H1 (cell line): ENCODE measurements at regions not wholly inside any gene's neighbourhood (a gene's known extent, or its start where the extent isn't known, plus 50 kb on each side); places are given as distances from the start of the nearest gene placed in this dataset.

Experiments
- CTCF ChIA-PET: fragments of 300-600 bp; sonication (Branson Sonifier 250); formaldehyde crosslinking; loops from one replicate; lab custom pipeline; 2021; ENCODE audit not compliant: partially characterized antibody; lab: Charles Lee
- POLR2A ChIA-PET: fragments of 300-600 bp; sonication (Branson Sonifier 250); formaldehyde crosslinking; loops from one replicate; lab custom pipeline; 2021; ENCODE audit warnings: inconsistent platforms; ENCODE audit not compliant: partially characterized antibody; lab: Charles Lee
- DNase-seq, 2 experiments: peaks; one replicate each; pipeline versions ENCODE4 v3.0.0 to v3.0.0-alpha.2; 2010 to 2022; ENCODE audit warnings: low spot score in 2 of 2, low read depth in 1 of 2, mixed read lengths in 1 of 2
- FAIRE-seq: peaks from 2 replicates; lab custom pipeline; 2011; peaks lifted over from hg19 to GRCh38; lab: Jason Lieb, UNC
- H2AFZ ChIP-seq: 2 replicates; pipeline ENCODE4 v1.8.1; 2012; ENCODE audit warnings: low read length, inconsistent platforms
- H2AK5ac ChIP-seq: 2 replicates; pipeline ENCODE4 v1.6.1; 2013; ENCODE audit warnings: low read depth, low read length
- H2BK120ac ChIP-seq: replicated peaks from 2 replicates; pipeline ENCODE3; 2013; ENCODE audit warnings: low read depth, low read length, inconsistent platforms
- H2BK12ac ChIP-seq: 2 replicates; pipeline ENCODE4 v1.6.1; 2013; ENCODE audit warnings: low read depth, low read length
- H2BK15ac ChIP-seq: 2 replicates; pipeline ENCODE4 v1.6.1; 2013; ENCODE audit warnings: low read length
- H2BK20ac ChIP-seq: 2 replicates; pipeline ENCODE4 v1.6.1; 2013; ENCODE audit warnings: low read length
- H2BK5ac ChIP-seq: 2 replicates; pipeline ENCODE4 v1.6.1; 2013; ENCODE audit warnings: low read depth, low read length
- H3K14ac ChIP-seq: 2 replicates; pipeline ENCODE4 v1.6.1; 2013; ENCODE audit warnings: inconsistent platforms; ENCODE audit not compliant: insufficient read length
- H3K18ac ChIP-seq: 2 replicates; pipeline ENCODE4 v1.6.1; 2013; ENCODE audit warnings: low read length; ENCODE audit errors: extremely low read depth
- H3K23ac ChIP-seq: 2 replicates; pipeline ENCODE4 v1.6.1; 2013; ENCODE audit warnings: inconsistent platforms; ENCODE audit not compliant: insufficient read length
- H3K23me2 ChIP-seq: 2 replicates; pipeline ENCODE4 v1.6.1; 2013; ENCODE audit warnings: low read depth, low read length
- H3K27ac ChIP-seq: 2 replicates; pipeline ENCODE4 v1.6.1; 2011; ENCODE audit warnings: low read depth, low read length, inconsistent platforms
- H3K27me3 ChIP-seq, 4 experiments: replicated peaks in 1 of 4; 1 replicate in 1 of 4; 2 replicates in 3 of 4; pipeline versions ENCODE4 v1.6.1 to v1.8.1; 2011 to 2013; ENCODE audit warnings: low read length in 3 of 4, mild to moderate bottlenecking in 3 of 4, inconsistent platforms in 2 of 4, mixed read lengths in 2 of 4, moderate library complexity in 1 of 4; ENCODE audit not compliant: control insufficient read depth in 3 of 4, insufficient read depth in 3 of 4; ENCODE audit errors: extremely low read depth in 1 of 4
- H3K36me3 ChIP-seq, 4 experiments: 2 replicates each; pipeline versions ENCODE4 v1.6.1 to v1.8.1; 2011 to 2013; ENCODE audit warnings: mild to moderate bottlenecking in 4 of 4, low read length in 3 of 4, moderate library complexity in 2 of 4, control low read depth in 1 of 4, inconsistent platforms in 1 of 4; ENCODE audit not compliant: insufficient read depth in 4 of 4, control insufficient read depth in 2 of 4
- H3K4ac ChIP-seq: replicated peaks from 2 replicates; pipeline ENCODE3; 2013; ENCODE audit warnings: low read length, low read depth, mixed read lengths, inconsistent platforms; ENCODE audit not compliant: insufficient read length
- H3K4me1 ChIP-seq, 4 experiments: replicated peaks in 1 of 4; 1 replicate in 1 of 4; 2 replicates in 3 of 4; pipeline versions ENCODE4 v1.6.1 to v1.8.1; 2011 to 2013; ENCODE audit warnings: low read length in 3 of 4, inconsistent platforms in 2 of 4, mixed read lengths in 1 of 4; ENCODE audit not compliant: insufficient read depth in 4 of 4, control insufficient read depth in 3 of 4
- H3K4me2 ChIP-seq, 2 experiments: 2 replicates each; pipeline versions ENCODE4 v1.6.1 to v1.8.1; 2011 to 2013; ENCODE audit warnings: low read depth in 2 of 2, low read length in 2 of 2, control low read depth in 1 of 2, inconsistent platforms in 1 of 2, mild to moderate bottlenecking in 1 of 2; ENCODE audit not compliant: insufficient read depth in 1 of 2
- H3K4me3 ChIP-seq, 4 experiments: fragments of 200-600, 300-600 bp in 1 of 4; sonication (generic), shearing (Covaris generic), sonication (Bioruptor Twin) in 1 of 4; 2 replicates each; pipeline versions ENCODE4 v1.5.1 to v1.8.1; 2011 to 2016; ENCODE audit warnings: low read length in 4 of 4, low read depth in 3 of 4, control low read depth in 2 of 4, inconsistent platforms in 2 of 4, mild to moderate bottlenecking in 2 of 4, mixed read lengths in 1 of 4, moderate library complexity in 1 of 4; ENCODE audit not compliant: insufficient read depth in 2 of 4; ENCODE audit errors: extremely low read depth in 1 of 4
- H3K56ac ChIP-seq: replicated peaks from 2 replicates; pipeline ENCODE3; 2013; ENCODE audit warnings: low read depth, mild to moderate bottlenecking, mixed read lengths, low read length, inconsistent platforms; ENCODE audit not compliant: insufficient read length
- H3K79me1 ChIP-seq: 2 replicates; pipeline ENCODE4 v1.6.1; 2013; ENCODE audit warnings: low read depth, low read length, control low read depth
- H3K79me2 ChIP-seq, 2 experiments: 2 replicates each; pipeline versions ENCODE4 v1.6.1 to v1.8.1; 2012 to 2013; ENCODE audit warnings: low read length in 2 of 2, mild to moderate bottlenecking in 2 of 2, inconsistent platforms in 1 of 2; ENCODE audit not compliant: insufficient read depth in 2 of 2, control insufficient read depth in 1 of 2
- H3K9ac ChIP-seq, 4 experiments: replicated peaks in 1 of 4; 1 replicate in 1 of 4; 2 replicates in 3 of 4; pipeline versions ENCODE4 v1.6.1 to v1.8.1; 2011 to 2013; ENCODE audit warnings: low read depth in 3 of 4, low read length in 3 of 4, control low read depth in 2 of 4, mild to moderate bottlenecking in 2 of 4, moderate library complexity in 2 of 4, inconsistent platforms in 1 of 4; ENCODE audit errors: extremely low read depth in 1 of 4
- H3K9me3 ChIP-seq, 2 experiments: 2 replicates each; pipeline versions ENCODE4 v1.6.1 to v1.8.1; 2012 to 2013; ENCODE audit warnings: mild to moderate bottlenecking in 2 of 2, moderate library complexity in 2 of 2, control low read depth in 1 of 2, inconsistent platforms in 1 of 2, low read depth in 1 of 2, low read length in 1 of 2, mixed read lengths in 1 of 2; ENCODE audit not compliant: insufficient read depth in 2 of 2
- H4K20me1 ChIP-seq, 2 experiments: replicated peaks in 1 of 2; 2 replicates each; pipeline versions ENCODE3 to v1.8.1; 2011 to 2013; ENCODE audit warnings: inconsistent platforms in 2 of 2, low read length in 2 of 2, mild to moderate bottlenecking in 1 of 2; ENCODE audit not compliant: insufficient read depth in 2 of 2, control insufficient read depth in 1 of 2
- H4K5ac ChIP-seq: 2 replicates; pipeline ENCODE4 v1.6.1; 2013; ENCODE audit warnings: low read length, low read depth, mixed read lengths, inconsistent platforms; ENCODE audit not compliant: insufficient read length
- H4K8ac ChIP-seq: 2 replicates; pipeline ENCODE4 v1.8.0; 2013; ENCODE audit warnings: mild to moderate bottlenecking, moderate library complexity, low read length, inconsistent platforms; ENCODE audit not compliant: insufficient read depth; ENCODE audit errors: extremely low read depth
- H4K91ac ChIP-seq: replicated peaks from 2 replicates; pipeline ENCODE3; 2013; ENCODE audit warnings: low read length, mixed read lengths, inconsistent platforms; ENCODE audit not compliant: insufficient read length
- BRCA1 ChIP-seq: IDR thresholded peaks from 2 replicates; pipeline ENCODE4 v1.6.1; 2012; ENCODE audit warnings: low read depth, low read length, improper control_type of control experiment
- KDM1A ChIP-seq: fragments of 200-600, 300-600 bp; sonication (generic); IDR thresholded peaks from 2 replicates; pipeline ENCODE4 v1.7.1; 2016; ENCODE audit warnings: mild to moderate bottlenecking, low read length, borderline replicate concordance
- PHF8 ChIP-seq: fragments of 200-600 bp; sonication (generic); conservative IDR thresholded peaks from 2 replicates; pipeline ENCODE4 v1.7.1; 2012; ENCODE audit warnings: low read depth, mild to moderate bottlenecking, inconsistent platforms, low read length, moderate library complexity
- WGBS, 2 experiments: shearing (Covaris generic) in 1 of 2; methylation state at CpG; one replicate each; pipeline versions ENCODE4 v1.1.6 to v1.1.7; 2013 to 2015; ENCODE audit warnings: low lambda C conversion rate in 2 of 2, mixed read lengths in 2 of 2, inconsistent platforms in 1 of 2, low coverage in 1 of 2, missing lambda C conversion rate in 1 of 2; ENCODE audit not compliant: insufficient replicate concordance in 2 of 2, insufficient coverage in 1 of 2, insufficient read length in 1 of 2; ENCODE audit errors: extremely low coverage in 1 of 2, missing lambda C conversion rate in 1 of 2; 5-methylcytosine and 5-hydroxymethylcytosine counted together

DNA sequence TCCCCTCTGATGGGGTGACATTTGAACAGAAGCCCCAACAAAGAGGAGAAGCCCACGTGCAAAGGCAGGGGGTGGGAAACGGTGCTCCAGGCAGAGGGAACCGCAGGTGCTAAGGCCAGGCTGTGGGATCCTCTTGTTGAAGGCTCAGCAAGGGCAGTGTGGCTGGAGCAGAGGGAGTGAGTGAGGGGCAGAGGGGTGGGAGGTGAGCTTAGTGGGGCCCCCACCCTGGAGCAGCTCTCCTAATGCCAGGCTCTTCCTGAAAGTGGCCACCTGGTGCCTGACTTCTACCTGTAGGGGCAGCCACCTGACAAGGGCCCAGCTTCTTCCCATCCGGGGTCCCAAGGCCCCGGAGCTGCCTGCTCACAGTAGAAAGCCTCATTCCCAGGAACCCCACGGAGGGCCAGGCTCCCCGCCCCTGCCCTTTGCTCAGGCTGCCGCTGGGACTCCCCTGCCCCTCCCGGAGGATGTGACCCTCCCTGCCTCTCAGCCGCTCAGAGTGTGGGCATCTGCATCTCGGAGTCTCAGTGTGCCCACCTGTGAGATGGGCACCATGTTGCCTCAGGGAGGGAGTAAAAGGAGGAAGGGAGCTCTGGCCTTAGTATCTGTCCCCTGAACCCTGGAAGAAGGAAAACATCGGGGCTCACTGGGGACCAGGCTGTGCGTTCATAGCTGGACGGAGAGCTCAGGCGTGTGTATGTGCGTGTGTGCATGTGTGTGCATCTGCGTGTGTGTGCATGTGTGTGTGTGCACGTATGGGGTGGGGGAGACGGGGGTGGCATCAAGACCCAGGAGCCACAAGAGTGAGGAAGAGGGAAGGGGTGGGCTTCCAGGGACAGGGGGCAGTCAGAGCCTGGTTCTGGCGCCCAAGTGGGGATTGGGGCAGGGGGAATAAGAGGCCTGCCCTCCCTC lies 119.4 kb downstream of the CEBPB start:
- H3K27me3 ChIP-seq = no peaks in the 10 kb centered on the region
- ChIA-PET CTCF (interaction anchor here (1.0 to 1.4 kb wide), 6 partner anchors 17 to 155 kb away, joined by 3 to 5 read pairs (median 4); no protein-coding TSS in a partner anchor), POLR2A (no interaction called here)
- H3K4ac ChIP-seq = no peak overlapping the region
- DNase-seq (no peak), FAIRE-seq (no peak)
- no peaks in the 10 kb centered on the region for H3K79me2 ChIP-seq
- H2BK12ac ChIP-seq = peak overlapping the region; percentile 22; the same call in 1 of the 2 replicates
- H4K20me1 ChIP-seq = no peaks in the 10 kb centered on the region
- H3K14ac ChIP-seq = no peak overlapping the region
- no peaks in the 10 kb centered on the region for H3K79me1 ChIP-seq
- H3K27ac ChIP-seq = no peak overlapping the region
- no peaks in the 10 kb centered on the region for H3K23me2 ChIP-seq
- H4K5ac ChIP-seq = no peak overlapping the region
- H3K36me3 ChIP-seq = no peaks in the 10 kb centered on the region
- H3K23ac ChIP-seq = no peak overlapping the region
- no peak overlapping the region for H2BK20ac ChIP-seq
- H3K4me2 ChIP-seq = no peak overlapping the region
- H2AFZ ChIP-seq = peak overlapping the region; percentile 58; the same call in 1 of the 2 replicates
- H3K56ac ChIP-seq = no peak overlapping the region
- H3K4me3 ChIP-seq = no peak overlapping the region
- H2AK5ac ChIP-seq = 0 out of 2 replicates have a peak overlapping the region, but pooled peaks have one; percentile 26
- H2BK120ac ChIP-seq = no peak overlapping the region
- no peak overlapping the region for H2BK15ac ChIP-seq
- WGBS, 2 experiments = 83% methylated on average over 18 of the region's 20 CpGs; no CpG with 5 or more reads in 1 of the 2 experiments
- peaks cover 0 to 12% (median 5%) of the 10 kb centered on the region in 4 experiments; a peak in 5 of 7 replicates for H3K4me1 ChIP-seq
- TF ChIP-seq KDM1A (peak; percentile 72; the same call in 1 of the 2 replicates), BRCA1 (no peak), PHF8 (no peak)
- 0 out of 2 replicates have a peak overlapping the region, but pooled peaks have one; percentile 11 for H3K18ac ChIP-seq
- no peaks in the 10 kb centered on the region for H3K9me3 ChIP-seq
- no peak overlapping the region for H3K9ac ChIP-seq
- H4K8ac ChIP-seq = no peak overlapping the region
- H4K91ac ChIP-seq = peak overlapping the region; percentile 29
- no peak overlapping the region; the same call in 1 of the 2 replicates for H2BK5ac ChIP-seq
